ENCODE measurements at regions not wholly inside any gene's neighbourhood (a gene's known extent, or its start where the extent isn't known, plus 50 kb on each side); places are given as distances from the start of the nearest gene placed in this dataset.

- TF ChIP-seq, protein P1, sequence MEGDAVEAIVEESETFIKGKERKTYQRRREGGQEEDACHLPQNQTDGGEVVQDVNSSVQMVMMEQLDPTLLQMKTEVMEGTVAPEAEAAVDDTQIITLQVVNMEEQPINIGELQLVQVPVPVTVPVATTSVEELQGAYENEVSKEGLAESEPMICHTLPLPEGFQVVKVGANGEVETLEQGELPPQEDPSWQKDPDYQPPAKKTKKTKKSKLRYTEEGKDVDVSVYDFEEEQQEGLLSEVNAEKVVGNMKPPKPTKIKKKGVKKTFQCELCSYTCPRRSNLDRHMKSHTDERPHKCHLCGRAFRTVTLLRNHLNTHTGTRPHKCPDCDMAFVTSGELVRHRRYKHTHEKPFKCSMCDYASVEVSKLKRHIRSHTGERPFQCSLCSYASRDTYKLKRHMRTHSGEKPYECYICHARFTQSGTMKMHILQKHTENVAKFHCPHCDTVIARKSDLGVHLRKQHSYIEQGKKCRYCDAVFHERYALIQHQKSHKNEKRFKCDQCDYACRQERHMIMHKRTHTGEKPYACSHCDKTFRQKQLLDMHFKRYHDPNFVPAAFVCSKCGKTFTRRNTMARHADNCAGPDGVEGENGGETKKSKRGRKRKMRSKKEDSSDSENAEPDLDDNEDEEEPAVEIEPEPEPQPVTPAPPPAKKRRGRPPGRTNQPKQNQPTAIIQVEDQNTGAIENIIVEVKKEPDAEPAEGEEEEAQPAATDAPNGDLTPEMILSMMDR (conservative IDR thresholded peaks at IDR 0.05; ENCODE audit: low read length): no peak
- no peak for TF ChIP-seq EZH2phosphoT487 (IDR thresholded peaks at IDR 0.05; ENCODE audit: borderline replicate concordance, low read depth, low read length)
Observed at GRCh38 chr3:13143381-13144004, 70.3 kb upstream of the IQSEC1 start.

Data from OCI-LY7 (cell line).